ENCODE measurements at regions not wholly inside any gene's neighbourhood (a gene's known extent, or its start where the extent isn't known, plus 50 kb on each side); places are given as distances from the start of the nearest gene placed in this dataset.

- TF ChIP-seq POLR2A (IDR thresholded peaks at IDR 0.05): no peak
- TF ChIP-seq CTCF (IDR thresholded peaks at IDR 0.05): no peak
- TF ChIP-seq POLR2AphosphoS5 (IDR thresholded peaks at IDR 0.05): no peak
- no peak for TF ChIP-seq EP300 (IDR thresholded peaks at IDR 0.05)
Measured at GRCh38 chr7:69035826-69036225, 562.4 kb upstream of the AUTS2 start.
